SU-DHL-6 (cell line): ENCODE measurements at regions not wholly inside any gene's neighbourhood (a gene's known extent, or its start where the extent isn't known, plus 50 kb on each side); places are given as distances from the start of the nearest gene placed in this dataset.

Source experiments
- H2AFZ ChIP-seq: fragments of 200-600 bp; sonication (generic); 2 replicates; pipeline ENCODE4 v1.6.1; 2014; ENCODE audit warnings: low read depth, mild to moderate bottlenecking, moderate library complexity, mixed read lengths, antibody characterized with exemption, low read length; ENCODE audit not compliant: severe bottlenecking
- H3F3A ChIP-seq: fragments of 200-600 bp; shearing (Covaris generic); 2 replicates; pipeline ENCODE4 v1.6.0; 2016; ENCODE audit warnings: antibody characterized with exemption, mild to moderate bottlenecking; ENCODE audit not compliant: insufficient read depth
- H3K27ac ChIP-seq: fragments of 200-600 bp; sonication (generic); 2 replicates; pipeline ENCODE4 v1.5.1; 2016; ENCODE audit warnings: low read depth, mild to moderate bottlenecking, low read length, moderate library complexity, mixed read lengths
- H3K27me3 ChIP-seq: fragments of 200-600 bp; sonication (generic), shearing (Covaris generic); 2 replicates; pipeline ENCODE4 v1.6.0; 2014; ENCODE audit warnings: mild to moderate bottlenecking, low read length
- H3K36me3 ChIP-seq: fragments of 200-600 bp; sonication (generic); 2 replicates; pipeline ENCODE4 v1.6.1; 2014; ENCODE audit warnings: mild to moderate bottlenecking, low read length, mixed read lengths
- H3K4me2 ChIP-seq: fragments of 300-600, 200-600 bp; shearing (Covaris generic), sonication (generic); 2 replicates; pipeline ENCODE4 v1.6.0; 2014; ENCODE audit warnings: low read length, low read depth, mild to moderate bottlenecking; ENCODE audit not compliant: poor library complexity, severe bottlenecking
- H3K4me3 ChIP-seq: fragments of 200-600 bp; sonication (generic); 2 replicates; pipeline ENCODE4 v1.5.1; 2014; ENCODE audit warnings: antibody characterized with exemption, low read length, mild to moderate bottlenecking, mixed read lengths; ENCODE audit not compliant: insufficient read depth, poor library complexity, severe bottlenecking
- H3K79me2 ChIP-seq: fragments of 200-600 bp; sonication (generic); 2 replicates; pipeline ENCODE4 v1.6.1; 2014; ENCODE audit warnings: mild to moderate bottlenecking, low read length, moderate library complexity; ENCODE audit not compliant: insufficient read depth
- H3K9ac ChIP-seq: fragments of 200-600 bp; sonication (generic); 2 replicates; pipeline ENCODE4 v1.7.0; 2014; ENCODE audit warnings: mild to moderate bottlenecking, low read length
- H3K9me2 ChIP-seq: fragments of 200-600 bp; sonication (generic); replicated peaks from 2 replicates; pipeline ENCODE4 v1.6.1; 2014; ENCODE audit warnings: low read length; ENCODE audit not compliant: insufficient read depth
- H3K9me3 ChIP-seq: fragments of 200-600 bp; sonication (generic); 2 replicates; pipeline ENCODE4 v1.6.1; 2014; ENCODE audit warnings: low read length, mixed read lengths; ENCODE audit not compliant: insufficient read depth
- H4K20me1 ChIP-seq: fragments of 200-600 bp; sonication (generic); 2 replicates; pipeline ENCODE4 v1.6.1; 2014; ENCODE audit warnings: low read depth, mild to moderate bottlenecking, antibody characterized with exemption, low read length, moderate library complexity, mixed read lengths
- CTCF ChIP-seq: fragments of 200-600 bp; sonication (generic); IDR thresholded peaks from one replicate; pipeline ENCODE4 v1.5.1; 2017; ENCODE audit warnings: antibody characterized with exemption, mild to moderate bottlenecking, low read length, moderate library complexity; ENCODE audit not compliant: insufficient read depth, poor library complexity, severe bottlenecking
- EZH2phosphoT487 ChIP-seq: fragments of 200-600 bp; sonication (generic), shearing (Covaris generic); conservative IDR thresholded peaks from 2 replicates; pipeline ENCODE4 v1.6.1; 2018; ENCODE audit warnings: mild to moderate bottlenecking, antibody characterized with exemption, low read length, moderate library complexity, mixed read lengths

GRCh38 chr20:11355345-11355744 lies 562.3 kb upstream of the BTBD3 start:
- H3K9ac ChIP-seq, result no peak overlapping the region
- H3K36me3 ChIP-seq, result no peaks in the 10 kb centered on the region
- no peaks in the 10 kb centered on the region for H3K79me2 ChIP-seq
- TF ChIP-seq EZH2phosphoT487 (no peak), CTCF (no peak)
- H2AFZ ChIP-seq, result no peak overlapping the region
- no peak overlapping the region for H3K4me2 ChIP-seq
- H4K20me1 ChIP-seq, result no peaks in the 10 kb centered on the region
- H3K4me3 ChIP-seq, result no peak overlapping the region
- no peaks in the 10 kb centered on the region for H3K9me2 ChIP-seq
- no peak overlapping the region for H3K27ac ChIP-seq
- no peaks in the 10 kb centered on the region for H3F3A ChIP-seq
- H3K27me3 ChIP-seq, result no peaks in the 10 kb centered on the region
- no peaks in the 10 kb centered on the region for H3K9me3 ChIP-seq

DNA sequence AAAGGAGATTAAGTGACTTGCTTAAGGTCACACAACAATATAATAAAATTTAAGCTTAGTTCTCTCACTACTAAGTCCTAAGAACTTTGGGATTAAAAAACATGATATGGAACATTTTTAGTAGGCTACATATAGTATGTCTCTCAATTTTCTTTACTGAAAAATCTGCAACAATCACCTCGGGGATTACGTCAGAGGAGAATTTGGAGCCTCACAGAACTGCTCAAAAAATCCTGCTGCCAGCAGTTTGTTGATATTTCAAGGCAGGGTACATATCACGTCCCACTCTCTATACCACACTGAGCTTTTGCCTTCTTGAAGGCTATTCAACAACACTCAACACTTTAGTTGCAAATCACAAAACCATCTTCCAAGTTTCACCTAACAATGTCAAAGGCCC lies 561.6 kb upstream of the BTBD3 start:
- no peaks in the 10 kb centered on the region for H3K9me2 ChIP-seq
- no peaks in the 10 kb centered on the region for H3K27me3 ChIP-seq
- H2AFZ ChIP-seq, result no peak overlapping the region
- H3K79me2 ChIP-seq, result no peaks in the 10 kb centered on the region
- no peak overlapping the region for H3K4me2 ChIP-seq
- no peak for TF ChIP-seq CTCF
- no peak for TF ChIP-seq EZH2phosphoT487
- H3K9me3 ChIP-seq, result no peaks in the 10 kb centered on the region
- H3F3A ChIP-seq, result no peaks in the 10 kb centered on the region
- H3K36me3 ChIP-seq, result no peaks in the 10 kb centered on the region
- no peak overlapping the region for H3K9ac ChIP-seq
- no peak overlapping the region for H3K4me3 ChIP-seq
- H4K20me1 ChIP-seq, result no peaks in the 10 kb centered on the region
- no peak overlapping the region for H3K27ac ChIP-seq

- Histone ChIP-seq H3K9ac (no peak overlapping the region), H4K20me1 (no peaks in the 10 kb centered on the region), H3K4me3 (no peak overlapping the region)
These were observed 555.2 kb upstream of the BTBD3 start for GRCh38 chr20:11362450-11362849.

More at GRCh38 chr20:11362450-11362849, 555.2 kb upstream of the BTBD3 start:
- no peak overlapping the region for H3K4me2 ChIP-seq
- H3K27me3 ChIP-seq, result no peaks in the 10 kb centered on the region
- H3K27ac ChIP-seq, result no peak overlapping the region
- H3K36me3 ChIP-seq, result no peaks in the 10 kb centered on the region
- H3K9me2 ChIP-seq, result no peaks in the 10 kb centered on the region
- H2AFZ ChIP-seq, result no peak overlapping the region
- no peaks in the 10 kb centered on the region for H3K79me2 ChIP-seq
- no peak for TF ChIP-seq EZH2phosphoT487
- no peak for TF ChIP-seq CTCF
- no peaks in the 10 kb centered on the region for H3K9me3 ChIP-seq
- no peaks in the 10 kb centered on the region for H3F3A ChIP-seq
